IMR-90 (cell line): ENCODE measurements at regions not wholly inside any gene's neighbourhood (a gene's known extent, or its start where the extent isn't known, plus 50 kb on each side); places are given as distances from the start of the nearest gene placed in this dataset.

Experiments
- ATAC-seq: fragments of 200-7000 bp; cut with Tn5 transposase; 2 replicates; pipeline ENCODE4 v1.9.1; 2020; ENCODE audit warnings: low read depth, mild to moderate bottlenecking, moderate library complexity
- BruUV-seq: library from RNA; stranded (reverse); fragments of 400-500 nt; replicated peaks from 2 replicates; lab custom pipeline; 2021; lab: Mats Ljungman, UMichigan
- CTCF ChIA-PET: fragments of 300-600 bp; formaldehyde crosslinking; extraction: SDS; loops from one replicate; lab custom pipeline; 2021; ENCODE audit warnings: antibody characterized with exemption; lab: Yijun Ruan, JAX
- POLR2A ChIA-PET: fragments of 300-600 bp; sonication (Branson Sonifier 250); formaldehyde crosslinking; loops from one replicate; lab custom pipeline; 2022; ENCODE audit warnings: antibody characterized with exemption; ENCODE audit not compliant: unreplicated experiment; lab: Charles Lee
- DNase-seq: peaks from one replicate; pipeline ENCODE4 v3.0.0; 2013
- H2AFZ ChIP-seq: replicated peaks from 2 replicates; pipeline ENCODE3; 2013; ENCODE audit warnings: low read length, mild to moderate bottlenecking; ENCODE audit not compliant: poor library complexity
- H2AK5ac ChIP-seq: 2 replicates; pipeline ENCODE4 v1.6.1; 2013; ENCODE audit warnings: low read depth, low read length, inconsistent platforms
- H2AK9ac ChIP-seq: replicated peaks from 2 replicates; pipeline ENCODE3; 2013; ENCODE audit warnings: mild to moderate bottlenecking, low read depth, low read length, moderate library complexity; ENCODE audit not compliant: poor library complexity
- H2BK120ac ChIP-seq: 2 replicates; pipeline ENCODE4 v1.6.1; 2013; ENCODE audit warnings: low read depth, low read length, inconsistent platforms
- H2BK15ac ChIP-seq: 3 replicates; pipeline ENCODE4 v1.6.1; 2013; ENCODE audit warnings: low read depth, low read length, inconsistent platforms
- H2BK20ac ChIP-seq: 2 replicates; pipeline ENCODE4 v1.6.1; 2013; ENCODE audit warnings: low read depth, mild to moderate bottlenecking, inconsistent platforms, low read length, moderate library complexity
- H2BK5ac ChIP-seq: 2 replicates; pipeline ENCODE4 v1.6.1; 2013; ENCODE audit warnings: mild to moderate bottlenecking, low read depth, low read length, inconsistent platforms; ENCODE audit not compliant: poor library complexity, severe bottlenecking
- H3K14ac ChIP-seq: replicated peaks from 2 replicates; pipeline ENCODE4 v1.6.1; 2013; ENCODE audit warnings: low read depth, low read length, inconsistent platforms
- H3K18ac ChIP-seq: 2 replicates; pipeline ENCODE4 v1.6.1; 2013; ENCODE audit warnings: low read depth, low read length, control low read depth
- H3K23ac ChIP-seq: 2 replicates; pipeline ENCODE4 v1.6.1; 2013; ENCODE audit warnings: low read depth, low read length, inconsistent platforms
- H3K27ac ChIP-seq: 2 replicates; pipeline ENCODE4 v1.5.1; 2013; ENCODE audit warnings: mild to moderate bottlenecking, control low read depth, low read length; ENCODE audit not compliant: insufficient read depth
- H3K27me3 ChIP-seq: 2 replicates; pipeline ENCODE4 v1.6.1; 2013; ENCODE audit warnings: low read length; ENCODE audit not compliant: control insufficient read depth, insufficient read depth
- H3K36me3 ChIP-seq: 2 replicates; pipeline ENCODE4 v1.6.1; 2013; ENCODE audit warnings: low read length, mixed read lengths; ENCODE audit not compliant: control insufficient read depth, insufficient read depth
- H3K4ac ChIP-seq: 2 replicates; pipeline ENCODE4 v1.6.1; 2013; ENCODE audit warnings: low read depth, low read length, inconsistent platforms
- H3K4me1 ChIP-seq: 2 replicates; pipeline ENCODE4 v1.6.1; 2013; ENCODE audit warnings: low read length, mixed read lengths; ENCODE audit not compliant: control insufficient read depth, insufficient read depth
- H3K4me2 ChIP-seq: 2 replicates; pipeline ENCODE4 v1.6.1; 2013; ENCODE audit warnings: low read depth, mild to moderate bottlenecking, control low read depth, low read length, moderate library complexity
- H3K4me3 ChIP-seq: 2 replicates; pipeline ENCODE4 v1.5.1; 2013; ENCODE audit warnings: low read depth, mild to moderate bottlenecking, control low read depth, low read length, moderate library complexity; ENCODE audit not compliant: insufficient read depth
- H3K56ac ChIP-seq: 2 replicates; pipeline ENCODE4 v1.6.1; 2013; ENCODE audit warnings: low read length, inconsistent platforms; ENCODE audit not compliant: insufficient read depth; ENCODE audit errors: extremely low read depth
- H3K79me1 ChIP-seq, 2 experiments: 2 replicates each; pipeline ENCODE4 v1.6.1; 2013; ENCODE audit warnings: low read length in 2 of 2, inconsistent platforms in 1 of 2, low read depth in 1 of 2
- H3K9ac ChIP-seq: 2 replicates; pipeline ENCODE4 v1.6.1; 2013; ENCODE audit warnings: low read depth, low read length, control low read depth
- H3K9me1 ChIP-seq: 2 replicates; pipeline ENCODE4 v1.6.1; 2013; ENCODE audit warnings: low read length, inconsistent platforms; ENCODE audit not compliant: insufficient read depth
- H3K9me3 ChIP-seq: 2 replicates; pipeline ENCODE4 v1.6.1; 2013; ENCODE audit warnings: low read length; ENCODE audit not compliant: control insufficient read depth, insufficient read depth
- H4K20me1 ChIP-seq: 2 replicates; pipeline ENCODE4 v1.6.1; 2013; ENCODE audit warnings: low read length, inconsistent platforms; ENCODE audit not compliant: insufficient read depth
- H4K5ac ChIP-seq: 2 replicates; pipeline ENCODE4 v1.6.1; 2013; ENCODE audit warnings: mild to moderate bottlenecking, low read depth, low read length, control low read depth
- H4K8ac ChIP-seq, 2 experiments: 2 replicates each; pipeline ENCODE4 v1.6.1; 2013; ENCODE audit warnings: low read depth in 2 of 2, low read length in 2 of 2, control low read depth in 1 of 2, inconsistent platforms in 1 of 2
- H4K91ac ChIP-seq: 2 replicates; pipeline ENCODE4 v1.6.1; 2013; ENCODE audit warnings: low read depth, low read length, inconsistent platforms; ENCODE audit not compliant: insufficient read depth
- BHLHE40 ChIP-seq: fragments of 150-350 bp; IDR thresholded peaks from 2 replicates; pipeline ENCODE4 v1.6.1; 2016; ENCODE audit warnings: mild to moderate bottlenecking, low read depth, low read length
- CHD1 ChIP-seq: IDR thresholded peaks from 2 replicates; pipeline ENCODE4 v1.6.1; 2012; ENCODE audit warnings: low read depth, low read length, improper control_type of control experiment
- MAFK ChIP-seq: IDR thresholded peaks from 2 replicates; pipeline ENCODE4 v1.6.1; 2012; ENCODE audit warnings: low read depth, low read length, improper control_type of control experiment
- MXI1 ChIP-seq: IDR thresholded peaks from 2 replicates; pipeline ENCODE4 v1.6.1; 2012; ENCODE audit warnings: low read depth, mild to moderate bottlenecking, low read length, moderate library complexity, borderline replicate concordance
- WGBS, 2 experiments: methylation state at CpG; one replicate each; pipeline versions ENCODE4 v1.1.5 to v1.1.7; 2013; ENCODE audit warnings: missing lambda C conversion rate in 2 of 2; ENCODE audit not compliant: insufficient read length in 1 of 2; ENCODE audit errors: extremely low coverage in 2 of 2; 5-methylcytosine and 5-hydroxymethylcytosine counted together
- dilution Hi-C: fragments of 300-500 bp; cut with HindIII; formaldehyde crosslinking; loops from one replicate; pipeline ENCODE4 v1.14.3; 2018; ENCODE audit warnings: low sequenced_read_pairs; ENCODE audit not compliant: unreplicated experiment
- in situ Hi-C: fragments of 300-500 bp; cut with MboI; formaldehyde crosslinking; loops from 3 replicates; pipeline ENCODE4 v1.14.3; 2019; ENCODE audit warnings: low sequenced_read_pairs, inconsistent platforms, mixed read lengths
- intact Hi-C: fragments of 100-400 bp; cut with micrococcal nuclease; formaldehyde crosslinking; loops from 2 replicates; pipeline ENCODE4 v1.10.0; 2022
- TF ChIP-seq, protein P1 (sequence below): fragments of 150-350 bp; IDR thresholded peaks from 2 replicates; pipeline ENCODE4 v1.6.1; 2016; ENCODE audit warnings: low read depth, mild to moderate bottlenecking, low read length, moderate library complexity, borderline replicate concordance
- TF ChIP-seq, protein P2 (sequence below): fragments of 150-350 bp; IDR thresholded peaks from 2 replicates; pipeline ENCODE4 v1.6.1; 2017; ENCODE audit warnings: mild to moderate bottlenecking, antibody characterized with exemption, low read length, low read depth
- TF ChIP-seq, protein P3 (sequence below): conservative IDR thresholded peaks from 2 replicates; pipeline ENCODE4 v1.5.1; 2012; ENCODE audit warnings: mild to moderate bottlenecking, low read depth, low read length, improper control_type of control experiment

DNA sequence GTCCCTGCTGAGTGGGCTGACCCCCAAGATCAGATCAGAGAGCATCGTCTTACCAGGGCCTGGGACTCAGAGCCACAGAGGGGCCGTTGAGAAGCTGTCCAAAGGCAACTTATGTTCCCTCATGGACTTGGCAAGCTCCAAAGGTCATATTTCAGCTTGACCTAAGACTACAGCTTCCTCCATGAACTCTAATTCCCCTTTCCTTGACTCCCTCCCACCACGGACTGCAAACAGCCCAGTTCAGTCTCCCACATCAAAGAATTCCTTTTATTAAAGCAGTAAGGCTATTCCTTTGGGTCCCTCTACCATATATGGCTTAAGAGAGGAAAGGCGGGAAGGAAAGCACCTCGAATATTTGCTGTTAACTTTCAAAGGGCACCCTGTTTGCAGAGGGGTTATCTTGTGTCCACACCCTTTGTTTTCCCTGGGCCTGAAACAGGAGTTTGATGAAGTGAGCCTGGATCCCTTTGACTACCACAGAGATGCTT is 146.1 kb upstream of the THBS1 start:
- Histone ChIP-seq H3K27ac (0 out of 2 replicates have a peak overlapping the region, but pooled peaks have one; percentile 9), H2AK5ac (peak overlapping the region; percentile 47), H4K20me1 (no peaks in the 10 kb centered on the region), H3K4me1 (peaks cover 9% of the 10 kb centered on the region), H3K56ac (no peak overlapping the region), H3K4ac (no peak overlapping the region), H3K79me1 (no peaks in the 10 kb centered on the region), H4K5ac (peak overlapping the region; percentile 46; the same call in 1 of the 2 replicates), H2BK15ac (no peak overlapping the region), H2BK20ac (peak overlapping the region; percentile 35; the same call in 1 of the 2 replicates), H3K14ac (peak overlapping the region; percentile 34; the same call in 1 of the 2 replicates), H3K9me3 (no peaks in the 10 kb centered on the region), H3K9ac (no peak overlapping the region), H3K23ac (no peak overlapping the region), H3K4me3 (no peak overlapping the region), H4K8ac (no peak overlapping the region), H3K27me3 (no peaks in the 10 kb centered on the region), H2BK5ac (no peak overlapping the region), H2AFZ (no peak overlapping the region), H3K9me1 (no peaks in the 10 kb centered on the region), H3K18ac (peak overlapping the region; percentile 85; the same call in 1 of the 2 replicates), H4K91ac (no peak overlapping the region), H2AK9ac (no peak overlapping the region), H2BK120ac (0 out of 2 replicates have a peak overlapping the region, but pooled peaks have one; percentile 42), H3K36me3 (no peaks in the 10 kb centered on the region), H3K4me2 (no peak overlapping the region)
- TF ChIP-seq, protein P1, sequence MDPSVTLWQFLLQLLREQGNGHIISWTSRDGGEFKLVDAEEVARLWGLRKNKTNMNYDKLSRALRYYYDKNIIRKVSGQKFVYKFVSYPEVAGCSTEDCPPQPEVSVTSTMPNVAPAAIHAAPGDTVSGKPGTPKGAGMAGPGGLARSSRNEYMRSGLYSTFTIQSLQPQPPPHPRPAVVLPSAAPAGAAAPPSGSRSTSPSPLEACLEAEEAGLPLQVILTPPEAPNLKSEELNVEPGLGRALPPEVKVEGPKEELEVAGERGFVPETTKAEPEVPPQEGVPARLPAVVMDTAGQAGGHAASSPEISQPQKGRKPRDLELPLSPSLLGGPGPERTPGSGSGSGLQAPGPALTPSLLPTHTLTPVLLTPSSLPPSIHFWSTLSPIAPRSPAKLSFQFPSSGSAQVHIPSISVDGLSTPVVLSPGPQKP, result no peak
- TF ChIP-seq CHD1, result no peak
- TF ChIP-seq MXI1, result no peak
- TF ChIP-seq, protein P2, sequence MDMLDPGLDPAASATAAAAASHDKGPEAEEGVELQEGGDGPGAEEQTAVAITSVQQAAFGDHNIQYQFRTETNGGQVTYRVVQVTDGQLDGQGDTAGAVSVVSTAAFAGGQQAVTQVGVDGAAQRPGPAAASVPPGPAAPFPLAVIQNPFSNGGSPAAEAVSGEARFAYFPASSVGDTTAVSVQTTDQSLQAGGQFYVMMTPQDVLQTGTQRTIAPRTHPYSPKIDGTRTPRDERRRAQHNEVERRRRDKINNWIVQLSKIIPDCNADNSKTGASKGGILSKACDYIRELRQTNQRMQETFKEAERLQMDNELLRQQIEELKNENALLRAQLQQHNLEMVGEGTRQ, result no peak
- TF ChIP-seq, protein P3, sequence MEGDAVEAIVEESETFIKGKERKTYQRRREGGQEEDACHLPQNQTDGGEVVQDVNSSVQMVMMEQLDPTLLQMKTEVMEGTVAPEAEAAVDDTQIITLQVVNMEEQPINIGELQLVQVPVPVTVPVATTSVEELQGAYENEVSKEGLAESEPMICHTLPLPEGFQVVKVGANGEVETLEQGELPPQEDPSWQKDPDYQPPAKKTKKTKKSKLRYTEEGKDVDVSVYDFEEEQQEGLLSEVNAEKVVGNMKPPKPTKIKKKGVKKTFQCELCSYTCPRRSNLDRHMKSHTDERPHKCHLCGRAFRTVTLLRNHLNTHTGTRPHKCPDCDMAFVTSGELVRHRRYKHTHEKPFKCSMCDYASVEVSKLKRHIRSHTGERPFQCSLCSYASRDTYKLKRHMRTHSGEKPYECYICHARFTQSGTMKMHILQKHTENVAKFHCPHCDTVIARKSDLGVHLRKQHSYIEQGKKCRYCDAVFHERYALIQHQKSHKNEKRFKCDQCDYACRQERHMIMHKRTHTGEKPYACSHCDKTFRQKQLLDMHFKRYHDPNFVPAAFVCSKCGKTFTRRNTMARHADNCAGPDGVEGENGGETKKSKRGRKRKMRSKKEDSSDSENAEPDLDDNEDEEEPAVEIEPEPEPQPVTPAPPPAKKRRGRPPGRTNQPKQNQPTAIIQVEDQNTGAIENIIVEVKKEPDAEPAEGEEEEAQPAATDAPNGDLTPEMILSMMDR, result no peak
- no peak for TF ChIP-seq BHLHE40
- no peak for TF ChIP-seq MAFK
- ChIA-PET CTCF (interaction anchor here (0.6 kb wide), 1 partner anchor 139 kb away, joined by 3 read pairs; no protein-coding TSS in a partner anchor), POLR2A (interaction anchor here (0.5 kb wide), 1 partner anchor 548 kb away, joined by 6 read pairs; no protein-coding TSS in a partner anchor)
- in situ Hi-C loops, result no loop called here
- intact Hi-C loops, result no loop called here
- dilution Hi-C loops, result no loop called here
- ATAC-seq, result no peak
- 76% methylated on average over 2 of the region's 5 CpGs; no CpG with 5 or more reads in 1 of the 2 experiments for WGBS, 2 experiments
- BruUV-seq, result no TSS peak
- DNase-seq, result no peak
